Stomach (tissue), 8 donors: ENCODE measurements at regions not wholly inside any gene's neighbourhood (a gene's known extent, or its start where the extent isn't known, plus 50 kb on each side); places are given as distances from the start of the nearest gene placed in this dataset.

Experiments
- DNase-seq, 2 donors: peaks; one replicate each; pipeline versions ENCODE4 v3.0.0 to v3.0.0-alpha.2; 2013 to 2019
- H3K27ac ChIP-seq, 5 donors: fragments of 200-600 bp in 4 of 5; sonication (generic) in 4 of 5; one replicate each; pipeline ENCODE4 v1.5.1; 2013 to 2019; ENCODE audit warnings: mild to moderate bottlenecking in 1 of 5, moderate library complexity in 1 of 5
- H3K27me3 ChIP-seq, 3 donors: fragments of 200-600 bp; sonication (generic); one replicate each; pipeline ENCODE4 v1.5.1; 2017 to 2019; ENCODE audit warnings: mixed run types in 1 of 3
- H3K36me3 ChIP-seq, 4 donors: fragments of 200-600 bp; sonication (generic); 1 replicate in 3 of 4; 2 replicates in 1 of 4; pipeline ENCODE4 v1.5.1; 2016 to 2019
- H3K4me1 ChIP-seq, 4 donors: fragments of 200-600 bp; sonication (generic); one replicate each; pipeline ENCODE4 v1.5.1; 2016 to 2019
- H3K4me3 ChIP-seq, 4 donors: fragments of 200-600 bp; sonication (generic) in 3 of 4; one replicate each; pipeline ENCODE4 v1.5.1; 2016 to 2019; ENCODE audit warnings: mild to moderate bottlenecking in 1 of 4
- H3K9me3 ChIP-seq, 4 donors: fragments of 200-600 bp; sonication (generic); one replicate each; pipeline ENCODE4 v1.5.1; 2016 to 2019
- CTCF ChIP-seq, 7 experiments: fragments of 450-650 bp in 4 of 7; fragments of 200-600 bp in 3 of 7; sonication (generic) in 3 of 7; IDR thresholded peaks; one replicate each; pipeline ENCODE4 v1.5.1; 2016 to 2019; ENCODE audit warnings: antibody characterized with exemption in 7 of 7, control low read depth in 2 of 7, mild to moderate bottlenecking in 1 of 7
- EP300 ChIP-seq: sonication (generic); formaldehyde crosslinking; IDR thresholded peaks from one replicate; pipeline ENCODE4 v1.6.1; 2017; ENCODE audit warnings: antibody characterized with exemption
- POLR2A ChIP-seq, 4 donors: fragments of 450-650 bp; IDR thresholded peaks; one replicate each; pipeline ENCODE4 v1.6.1; 2016; ENCODE audit warnings: antibody characterized with exemption in 4 of 4, control low read depth in 2 of 4, mild to moderate bottlenecking in 1 of 4, moderate library complexity in 1 of 4
- POLR2AphosphoS5 ChIP-seq, 3 donors: sonication (generic); formaldehyde crosslinking; IDR thresholded peaks; one replicate each; pipeline ENCODE4 v1.6.1; 2016; ENCODE audit warnings: antibody characterized with exemption in 3 of 3
- WGBS, 5 donors: extraction: QIAGEN DNeasy Blood & Tissue Kit in 3 of 5; methylation state at CpG; one replicate each; pipeline versions ENCODE4 v1.1.5 to v1.1.7; 2013 to 2018; 5-methylcytosine and 5-hydroxymethylcytosine counted together
- intact Hi-C: fragments of 100-400 bp; cut with DNase I; formaldehyde crosslinking; loops from one replicate; pipeline ENCODE4 v1.15.1; 2023; ENCODE audit warnings: low total_unique reads
- donor health status: healthy with polysubstance abuse.
- donor health status: Bipolar disorder and iron deficiency.
- donor health status: healthy.

GRCh38 chr10:107930037-107930436, 765.5 kb upstream of the SORCS1 start:
- intact Hi-C loops, result no loop called here
- no peaks in the 10 kb centered on the region for H3K27me3 ChIP-seq
- no peaks in the 10 kb centered on the region for H3K36me3 ChIP-seq
- H3K4me1 ChIP-seq, result no peaks in the 10 kb centered on the region
- DNase-seq, result no peak
- H3K27ac ChIP-seq, result no peak overlapping the region
- H3K9me3 ChIP-seq, result no peaks in the 10 kb centered on the region
- H3K4me3 ChIP-seq, result no peak overlapping the region
- no peak for TF ChIP-seq EP300
- no peak for TF ChIP-seq POLR2AphosphoS5 (IDR thresholded peaks at IDR 0.05)
- TF ChIP-seq POLR2A (IDR thresholded peaks at IDR 0.05), result no peak
- TF ChIP-seq CTCF (IDR thresholded peaks at IDR 0.05), result no peak
- WGBS, 5 donors, result 34 to 65% (median 54%) methylated on average over 2 of the region's 2 CpGs

- WGBS, 5 donors, result 85 to 89% (median 87%) methylated on average over 5 of the region's 5 CpGs
- Histone ChIP-seq H3K27ac (no peak overlapping the region), H3K36me3 (no peaks in the 10 kb centered on the region), H3K4me1 (no peaks in the 10 kb centered on the region), H3K4me3 (no peak overlapping the region), H3K27me3 (no peaks in the 10 kb centered on the region), H3K9me3 (peaks cover 0 to 10% (median 0%) of the 10 kb centered on the region in 4 donors)
- TF ChIP-seq POLR2AphosphoS5 (IDR thresholded peaks at IDR 0.05), result no peak
- TF ChIP-seq EP300, result no peak
- TF ChIP-seq CTCF (IDR thresholded peaks at IDR 0.05), result no peak
- TF ChIP-seq POLR2A (IDR thresholded peaks at IDR 0.05), result no peak
- DNase-seq, result no peak
- intact Hi-C loops, result no loop called here
These were observed 760.0 kb upstream of the SORCS1 start for GRCh38 chr10:107924458-107924857.

DNA sequence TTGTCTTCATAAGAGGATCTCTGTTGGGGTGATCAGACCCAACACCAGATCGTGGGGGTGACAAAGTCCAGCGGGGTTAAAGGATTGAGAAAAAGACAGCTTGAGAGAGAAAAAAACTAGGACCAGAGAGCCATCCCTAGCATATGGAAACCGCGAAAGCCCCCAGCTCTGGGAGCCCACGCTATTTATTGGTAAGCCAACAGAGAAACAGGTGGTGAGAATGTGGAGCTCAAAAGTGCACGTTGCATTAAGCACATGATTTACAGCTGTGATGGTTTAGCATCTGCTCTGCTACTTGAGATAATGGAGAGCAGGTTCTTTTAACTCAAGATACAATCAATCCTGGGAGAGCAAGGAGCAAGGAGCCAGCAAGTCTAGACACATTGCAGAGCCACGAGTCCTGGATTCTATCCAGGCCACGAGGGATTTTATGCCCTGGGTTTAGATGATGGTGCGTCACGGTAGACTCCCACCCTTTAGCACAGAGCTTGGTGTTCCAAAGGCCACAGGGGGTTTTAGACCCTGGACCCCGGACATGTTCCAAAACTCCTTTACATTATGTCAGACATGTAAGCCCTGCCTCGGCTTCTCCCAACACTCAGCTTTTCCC, 755.2 kb upstream of the SORCS1 start:
- Histone ChIP-seq H3K27ac (no peak overlapping the region), H3K27me3 (peaks cover 0 to 22% (median 8%) of the 10 kb centered on the region in 3 donors), H3K4me3 (no peak overlapping the region), H3K9me3 (peaks cover 0 to 10% (median 0%) of the 10 kb centered on the region in 4 donors), H3K4me1 (peaks cover 4 to 8% (median 7%) of the 10 kb centered on the region in 4 donors), H3K36me3 (no peaks in the 10 kb centered on the region)
- WGBS, 5 donors, result 81 to 88% (median 85%) methylated on average over 12 of the region's 12 CpGs
- DNase-seq, result no peak
- no peak for TF ChIP-seq CTCF (IDR thresholded peaks at IDR 0.05)
- TF ChIP-seq POLR2AphosphoS5 (IDR thresholded peaks at IDR 0.05), result no peak
- no peak for TF ChIP-seq POLR2A (IDR thresholded peaks at IDR 0.05)
- no peak for TF ChIP-seq EP300
- intact Hi-C loops, result no loop called here

DNA sequence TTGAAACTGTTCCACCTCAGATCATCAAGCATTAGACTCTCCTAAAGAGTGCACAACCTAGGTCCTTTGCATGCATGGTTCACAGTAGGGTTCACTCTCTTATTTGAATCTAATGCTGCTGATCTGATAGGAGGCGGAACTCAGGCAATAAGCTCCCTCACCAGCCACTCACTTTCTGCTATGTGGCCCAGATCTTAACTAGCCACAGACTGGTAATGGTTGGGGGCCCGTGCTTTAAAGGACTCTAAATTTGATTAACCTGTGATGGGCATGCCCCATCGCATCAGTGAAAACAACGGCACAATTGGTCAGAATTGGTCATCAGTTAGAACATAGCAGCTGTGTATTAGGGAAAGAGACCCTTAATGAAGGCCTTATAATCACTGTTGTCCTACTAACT, 753.7 kb upstream of the SORCS1 start:
- TF ChIP-seq EP300 (no peak), POLR2A (IDR thresholded peaks at IDR 0.05) (no peak), CTCF (IDR thresholded peaks at IDR 0.05) (no peak), POLR2AphosphoS5 (IDR thresholded peaks at IDR 0.05) (no peak)
- WGBS, 5 donors, result 87 to 100% (median 92%) methylated on average over 4 of the region's 4 CpGs

More for the DNA sequence above, 753.7 kb upstream of the SORCS1 start:
- H3K4me3 ChIP-seq, result no peak overlapping the region
- peaks cover 9 to 15% (median 12%) of the 10 kb centered on the region in 4 donors for H3K4me1 ChIP-seq
- peaks cover 0 to 10% (median 0%) of the 10 kb centered on the region in 4 donors for H3K9me3 ChIP-seq
- no peaks in the 10 kb centered on the region for H3K36me3 ChIP-seq
- intact Hi-C loops, result no loop called here
- H3K27ac ChIP-seq, result no peak overlapping the region
- H3K27me3 ChIP-seq, result peaks cover 0 to 36% (median 15%) of the 10 kb centered on the region in 3 donors
- no peak for DNase-seq
